MM.1S (cell line): ENCODE measurements at regions not wholly inside any gene's neighbourhood (a gene's known extent, or its start where the extent isn't known, plus 50 kb on each side); places are given as distances from the start of the nearest gene placed in this dataset.
"Not testable (repeated sequence)": the region's sequence is repeated elsewhere in the genome, so short reads cannot be mapped to it uniquely, and the experiment has no call there.

Source experiments
- DNase-seq: peaks from one replicate; pipeline ENCODE4 v3.0.0-alpha.2; 2015
- H2AFZ ChIP-seq: fragments of 300-600 bp; sonication (generic); 2 replicates; pipeline ENCODE4 v1.6.0; 2016; ENCODE audit warnings: antibody characterized with exemption, low read length
- H3F3A ChIP-seq: fragments of 300-600 bp; sonication (generic); 2 replicates; pipeline ENCODE4 v1.6.1; 2016; ENCODE audit warnings: mild to moderate bottlenecking, antibody characterized with exemption, low read length, moderate library complexity, mixed read lengths; ENCODE audit not compliant: insufficient read depth
- H3K27ac ChIP-seq: fragments of 300-600 bp; sonication (generic); 2 replicates; pipeline ENCODE4 v1.5.1; 2016; ENCODE audit warnings: mild to moderate bottlenecking, low read length
- H3K27me3 ChIP-seq: fragments of 300-600 bp; sonication (generic); replicated peaks from 2 replicates; pipeline ENCODE4 v1.6.0; 2016; ENCODE audit warnings: low read length; ENCODE audit not compliant: insufficient read depth
- H3K36me3 ChIP-seq: fragments of 300-600 bp; sonication (generic); replicated peaks from 2 replicates; pipeline ENCODE4 v1.6.1; 2016; ENCODE audit warnings: mild to moderate bottlenecking, low read length, mixed read lengths; ENCODE audit not compliant: insufficient read depth
- H3K4me1 ChIP-seq: fragments of 300-600 bp; sonication (generic); 2 replicates; pipeline ENCODE4 v1.6.1; 2016; ENCODE audit warnings: low read length, mixed read lengths
- H3K4me2 ChIP-seq: fragments of 300-600 bp; sonication (generic); 2 replicates; pipeline ENCODE4 v1.6.0; 2016; ENCODE audit warnings: low read depth, low read length
- H3K4me3 ChIP-seq: fragments of 300-600 bp; sonication (generic); 2 replicates; pipeline ENCODE4 v1.5.1; 2016; ENCODE audit warnings: low read length, mixed read lengths
- H3K79me2 ChIP-seq: fragments of 300-600 bp; sonication (generic); 2 replicates; pipeline ENCODE4 v1.6.1; 2016; ENCODE audit warnings: mixed run types, low read length, mixed read lengths
- H3K9ac ChIP-seq: fragments of 300-600 bp; sonication (generic); 2 replicates; pipeline ENCODE4 v1.6.1; 2016; ENCODE audit warnings: low read length, mixed read lengths
- H3K9me2 ChIP-seq: fragments of 300-600 bp; sonication (generic); replicated peaks from 2 replicates; pipeline ENCODE4 v1.6.1; 2016; ENCODE audit warnings: mild to moderate bottlenecking, low read length, mixed read lengths; ENCODE audit not compliant: insufficient read depth
- H3K9me3 ChIP-seq: fragments of 300-600 bp; sonication (generic); replicated peaks from 2 replicates; pipeline ENCODE4 v1.6.1; 2016; ENCODE audit warnings: mild to moderate bottlenecking, low read length, mixed read lengths; ENCODE audit not compliant: insufficient read depth
- H4K20me1 ChIP-seq: fragments of 300-600 bp; sonication (generic); 2 replicates; pipeline ENCODE4 v1.6.1; 2016; ENCODE audit warnings: mild to moderate bottlenecking, low read length, moderate library complexity, mixed read lengths; ENCODE audit not compliant: insufficient read depth
- CTCF ChIP-seq: fragments of 300-600 bp; sonication (generic); IDR thresholded peaks from 2 replicates; pipeline ENCODE4 v1.5.1; 2016; ENCODE audit warnings: antibody characterized with exemption, low read length, mixed read lengths
- EZH2 ChIP-seq: fragments of 300-600 bp; sonication (generic); optimal IDR thresholded peaks from 2 replicates; pipeline ENCODE3; 2017; ENCODE audit warnings: low read depth, mild to moderate bottlenecking, antibody characterized with exemption, low read length, mixed read lengths
- EZH2phosphoT487 ChIP-seq: fragments of 300-600 bp; sonication (generic); IDR thresholded peaks from 2 replicates; pipeline ENCODE4 v1.6.1; 2018; ENCODE audit warnings: antibody characterized with exemption, low read length

DNA sequence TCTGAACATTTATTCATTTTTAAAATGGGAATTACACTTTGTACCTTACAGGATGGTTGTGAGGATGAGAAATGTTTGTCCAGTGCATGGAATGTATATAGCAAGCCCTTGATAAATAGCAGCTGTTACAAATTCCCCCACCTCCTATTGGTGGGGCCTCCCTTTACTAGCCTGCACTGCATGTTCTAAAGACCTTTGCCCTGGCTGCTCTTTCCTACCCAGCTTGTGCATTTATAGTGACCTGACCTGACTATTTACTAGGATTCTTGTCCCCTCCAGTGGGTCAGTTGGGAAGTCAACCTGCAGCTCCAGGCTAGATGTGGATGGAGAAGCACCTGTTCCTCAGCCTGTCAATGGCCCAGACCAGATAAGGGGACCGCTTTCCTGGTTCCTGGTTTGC lies 180.3 kb downstream of the HIPK3 start:
- H3K4me2 ChIP-seq = no peak overlapping the region
- H3K36me3 ChIP-seq = no peaks in the 10 kb centered on the region
- no peaks in the 10 kb centered on the region for H3K9me2 ChIP-seq
- H4K20me1 ChIP-seq = no peaks in the 10 kb centered on the region
- no peaks in the 10 kb centered on the region for H3F3A ChIP-seq
- DNase-seq = no peak
- no peaks in the 10 kb centered on the region for H3K79me2 ChIP-seq
- H3K4me1 ChIP-seq = no peaks in the 10 kb centered on the region
- no peak overlapping the region for H3K27ac ChIP-seq
- no peak overlapping the region for H2AFZ ChIP-seq
- H3K9ac ChIP-seq = no peak overlapping the region
- H3K27me3 ChIP-seq = no peaks in the 10 kb centered on the region
- TF ChIP-seq EZH2 (no peak), CTCF (no peak), EZH2phosphoT487 (no peak)
- no peak overlapping the region for H3K4me3 ChIP-seq
- no peaks in the 10 kb centered on the region for H3K9me3 ChIP-seq

GRCh38 chr11:33435216-33435615 lies 178.0 kb downstream of the HIPK3 start:
- Histone ChIP-seq H3K27ac (no peak overlapping the region), H2AFZ (no peak overlapping the region), H4K20me1 (no peaks in the 10 kb centered on the region), H3K79me2 (no peaks in the 10 kb centered on the region), H3K9ac (no peak overlapping the region), H3K27me3 (no peaks in the 10 kb centered on the region), H3K4me3 (no peak overlapping the region), H3K9me2 (no peaks in the 10 kb centered on the region), H3F3A (no peaks in the 10 kb centered on the region), H3K4me2 (no peak overlapping the region), H3K36me3 (no peaks in the 10 kb centered on the region), H3K4me1 (no peaks in the 10 kb centered on the region), H3K9me3 (no peaks in the 10 kb centered on the region)
- DNase-seq = no peak
- TF ChIP-seq CTCF (no peak), EZH2 (no peak), EZH2phosphoT487 (no peak)

- DNase-seq = no peak
- Histone ChIP-seq H3K9me3 (no peaks in the 10 kb centered on the region), H3K9me2 (no peaks in the 10 kb centered on the region), H3K4me1 (no peaks in the 10 kb centered on the region), H3F3A (no peaks in the 10 kb centered on the region), H3K4me2 (no peak overlapping the region), H3K9ac (no peak overlapping the region), H3K27ac (no peak overlapping the region), H3K79me2 (no peaks in the 10 kb centered on the region), H3K27me3 (no peaks in the 10 kb centered on the region), H2AFZ (no peak overlapping the region), H4K20me1 (no peaks in the 10 kb centered on the region), H3K4me3 (no peak overlapping the region), H3K36me3 (no peaks in the 10 kb centered on the region)
- TF ChIP-seq EZH2phosphoT487 (no peak), CTCF (no peak), EZH2 (no peak)
Measured at GRCh38 chr11:33434294-33434693, 177.1 kb downstream of the HIPK3 start.

DNA sequence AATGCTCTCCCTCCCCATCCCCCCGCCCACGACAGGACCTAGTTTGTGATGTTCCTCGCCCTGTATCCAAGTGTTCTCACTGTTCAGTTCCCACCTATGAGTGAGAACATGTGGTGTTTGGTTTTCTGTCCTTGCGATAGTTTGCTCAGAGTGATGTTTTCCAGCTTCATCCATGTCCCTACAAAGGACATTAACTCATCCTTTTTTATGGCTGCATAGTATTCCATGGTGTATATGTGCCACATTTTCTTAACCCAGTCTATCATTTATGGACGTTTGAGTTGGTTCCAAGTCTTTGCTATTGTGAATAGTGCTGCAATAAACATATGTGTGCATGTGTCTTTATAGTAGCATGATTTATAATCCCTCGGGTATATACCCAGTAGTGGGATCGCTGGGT lies 171.3 kb downstream of the HIPK3 start:
- not testable (repeated sequence) for DNase-seq, H3K4me3 ChIP-seq, H4K20me1 ChIP-seq, H3K9me2 ChIP-seq, H3K27ac ChIP-seq, H3K4me2 ChIP-seq, H3F3A ChIP-seq, H3K9ac ChIP-seq, H3K9me3 ChIP-seq, H3K27me3 ChIP-seq, H3K79me2 ChIP-seq, H3K36me3 ChIP-seq, H2AFZ ChIP-seq, H3K4me1 ChIP-seq
